GM21717 (cell line): ENCODE measurements at regions not wholly inside any gene's neighbourhood (a gene's known extent, or its start where the extent isn't known, plus 50 kb on each side); places are given as distances from the start of the nearest gene placed in this dataset.

Source experiments
- ATAC-seq: cut with Tn5 transposase; IDR thresholded peaks from one replicate; pipeline ENCODE4 v1.9.1; 2021; ENCODE audit warnings: mild to moderate bottlenecking, moderate library complexity; ENCODE audit not compliant: unreplicated experiment

DNA sequence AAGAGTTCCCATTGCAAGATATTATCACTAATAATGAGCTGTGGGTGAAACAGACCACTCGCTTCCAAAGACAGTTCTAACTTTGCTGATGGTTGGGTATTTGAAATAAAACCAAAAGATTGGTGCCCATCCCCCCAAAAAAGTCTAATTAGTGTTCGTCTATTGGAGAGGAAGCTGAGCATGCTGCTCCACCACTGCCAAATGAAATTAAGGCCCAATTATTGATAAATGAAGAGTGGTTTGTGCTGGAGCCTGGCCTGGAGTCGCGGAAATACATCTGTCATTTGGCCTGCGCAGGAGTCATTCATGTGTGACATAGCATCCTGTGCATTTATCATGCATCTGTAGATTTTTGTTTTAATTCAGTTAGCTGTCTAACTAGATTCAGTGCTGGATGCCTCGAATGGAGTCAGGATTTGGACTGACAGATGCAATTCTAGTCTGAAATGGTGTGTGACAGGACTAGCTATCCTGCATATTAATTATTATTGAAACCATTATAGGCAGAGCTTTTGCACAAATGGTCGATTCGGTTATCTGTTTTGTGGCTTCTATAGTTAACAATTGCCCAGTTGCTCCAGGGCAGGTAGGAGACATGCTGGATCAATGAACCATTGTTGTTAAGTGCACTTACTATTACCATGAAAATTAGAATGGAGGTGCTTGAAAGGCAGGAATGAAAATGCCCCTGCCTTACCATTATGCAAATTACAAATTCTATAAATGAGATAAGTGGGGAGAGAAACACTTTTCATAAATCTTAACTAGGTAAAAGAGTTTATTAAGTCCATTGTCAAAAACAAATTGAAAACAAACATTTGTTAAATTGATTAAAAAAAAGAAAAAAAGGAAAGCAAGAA lies 450.4 kb upstream of the TCF4 start:
- no peak for ATAC-seq

DNA sequence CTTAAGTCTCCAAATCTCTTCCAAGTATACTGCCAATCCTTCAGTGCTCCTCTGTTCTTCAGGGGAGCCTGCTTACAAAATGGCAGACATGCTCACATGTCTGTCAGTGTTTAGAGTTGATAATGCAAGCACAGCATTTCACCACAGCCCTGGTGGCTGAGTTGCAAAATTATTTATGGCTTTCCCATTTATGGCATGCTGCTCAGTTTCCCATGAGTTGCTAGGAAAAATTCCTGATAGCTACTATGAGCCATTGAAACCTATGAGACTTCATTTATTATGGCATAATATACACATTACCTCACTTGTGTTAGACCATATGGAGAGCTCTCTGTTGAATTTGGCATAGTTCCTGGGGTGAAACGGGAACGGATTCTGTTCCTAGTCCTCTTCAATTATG lies 448.7 kb upstream of the TCF4 start:
- no peak for ATAC-seq

DNA sequence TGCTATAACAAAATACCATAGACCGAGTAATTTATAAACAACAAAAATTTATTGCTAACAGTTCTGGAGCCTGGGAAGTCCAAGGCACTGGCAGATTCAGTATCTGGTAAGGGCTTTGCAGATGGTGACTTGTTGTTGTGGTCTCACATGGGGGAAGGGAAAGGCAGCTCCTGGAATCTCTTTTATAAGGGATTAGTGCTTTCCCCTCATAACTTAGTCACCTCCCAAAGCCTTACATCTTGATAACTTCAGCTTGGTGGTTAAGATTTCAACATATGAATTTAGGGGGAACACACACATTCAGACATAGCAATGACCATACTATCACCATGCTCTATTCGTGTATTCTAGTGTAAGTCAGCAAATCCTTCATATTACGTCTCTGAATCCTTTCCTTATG lies 447.6 kb upstream of the TCF4 start:
- ATAC-seq, result no peak

DNA sequence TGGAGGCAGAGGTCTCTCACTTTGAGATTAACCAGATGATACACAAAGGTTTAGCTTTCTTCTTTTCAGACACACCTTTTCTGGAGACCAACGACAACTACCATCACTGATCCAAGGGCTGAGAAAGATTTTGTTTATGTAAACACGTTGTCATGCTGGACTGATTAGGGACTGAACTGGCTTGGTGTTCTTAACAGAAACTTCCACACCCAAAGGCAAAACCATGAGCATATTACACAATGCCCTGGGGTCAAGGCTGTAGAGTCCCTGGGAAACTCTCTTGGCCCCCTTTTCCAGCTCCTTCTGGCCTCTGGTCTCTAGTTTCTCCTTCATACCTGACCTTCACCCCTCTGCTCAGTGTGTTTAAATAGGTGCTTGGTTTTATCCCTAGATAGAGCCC lies 447.0 kb upstream of the TCF4 start:
- no peak for ATAC-seq

DNA sequence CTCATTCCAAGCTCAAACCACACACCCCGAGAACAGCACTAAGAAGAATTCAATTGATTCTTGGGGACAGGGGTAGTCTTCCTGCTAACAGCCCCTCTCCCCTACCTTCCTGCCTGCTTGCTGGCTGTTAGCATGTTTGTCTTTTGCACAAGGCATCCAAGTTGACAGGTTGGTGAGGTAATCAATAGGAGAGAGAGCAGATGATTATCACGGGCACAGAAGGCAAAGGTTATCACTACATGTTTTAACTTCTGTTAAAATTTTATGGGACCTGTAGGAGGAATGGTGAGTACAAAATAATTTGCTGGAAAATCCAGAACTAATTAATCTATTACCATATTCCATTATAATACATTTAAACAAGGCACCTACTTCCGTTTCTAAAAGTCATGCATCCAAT lies 442.1 kb upstream of the TCF4 start:
- ATAC-seq, result no peak

DNA sequence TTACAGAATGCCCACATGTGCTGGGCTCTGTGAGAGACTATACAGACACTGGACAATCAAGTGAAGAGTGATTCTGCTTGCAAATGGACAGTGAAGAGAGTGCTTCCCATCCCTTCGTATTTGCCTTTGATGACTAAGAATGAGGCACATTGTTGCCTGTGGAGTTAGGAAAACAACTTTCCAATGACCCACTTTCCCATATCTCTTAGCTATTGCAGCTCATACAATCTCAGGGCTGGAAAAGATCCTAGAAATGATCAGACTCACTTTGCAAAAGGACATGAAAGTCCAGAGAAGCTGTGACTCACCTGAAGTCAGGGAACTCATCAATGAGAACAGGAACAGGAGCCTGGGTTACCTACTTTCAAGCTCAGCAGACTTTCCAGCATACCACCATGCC lies 440.5 kb upstream of the TCF4 start:
- no peak for ATAC-seq

DNA sequence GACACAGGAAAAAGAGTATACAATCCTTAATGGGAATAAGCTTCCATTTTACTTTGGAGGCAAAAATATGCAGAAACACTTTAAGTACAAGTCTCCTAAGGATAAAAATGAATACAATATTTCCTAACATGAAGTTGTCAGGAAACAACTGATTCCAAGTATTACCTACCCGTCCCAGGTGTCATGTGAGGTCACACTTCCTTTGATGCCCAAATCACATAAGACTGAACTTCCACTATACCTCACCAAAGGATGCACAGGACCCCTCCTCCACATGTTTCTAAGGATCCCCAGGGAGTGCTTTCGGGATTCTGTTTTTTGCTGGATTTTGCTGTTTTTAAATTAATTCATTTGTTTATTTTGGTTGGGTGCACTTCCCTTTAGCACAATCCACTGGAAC lies 438.5 kb upstream of the TCF4 start:
- ATAC-seq, result no peak

DNA sequence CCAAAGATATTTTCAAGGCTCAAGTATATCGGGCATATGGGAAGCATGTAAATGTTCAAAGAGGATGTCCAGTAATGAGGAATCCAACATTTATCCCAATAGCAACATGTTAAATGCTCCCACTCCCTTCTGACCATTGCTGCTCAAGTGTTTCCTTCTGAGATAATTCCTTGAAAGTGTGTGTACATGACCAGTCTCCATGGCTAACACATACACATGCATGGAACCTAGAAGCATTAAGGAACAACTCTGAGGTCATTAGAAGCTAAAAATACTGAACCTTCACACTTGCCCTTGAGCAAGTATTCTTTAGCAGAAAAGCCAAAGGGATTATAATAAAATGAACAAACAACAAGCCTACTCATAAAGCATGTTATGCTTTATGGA lies 433.8 kb upstream of the TCF4 start:
- ATAC-seq, result no peak

DNA sequence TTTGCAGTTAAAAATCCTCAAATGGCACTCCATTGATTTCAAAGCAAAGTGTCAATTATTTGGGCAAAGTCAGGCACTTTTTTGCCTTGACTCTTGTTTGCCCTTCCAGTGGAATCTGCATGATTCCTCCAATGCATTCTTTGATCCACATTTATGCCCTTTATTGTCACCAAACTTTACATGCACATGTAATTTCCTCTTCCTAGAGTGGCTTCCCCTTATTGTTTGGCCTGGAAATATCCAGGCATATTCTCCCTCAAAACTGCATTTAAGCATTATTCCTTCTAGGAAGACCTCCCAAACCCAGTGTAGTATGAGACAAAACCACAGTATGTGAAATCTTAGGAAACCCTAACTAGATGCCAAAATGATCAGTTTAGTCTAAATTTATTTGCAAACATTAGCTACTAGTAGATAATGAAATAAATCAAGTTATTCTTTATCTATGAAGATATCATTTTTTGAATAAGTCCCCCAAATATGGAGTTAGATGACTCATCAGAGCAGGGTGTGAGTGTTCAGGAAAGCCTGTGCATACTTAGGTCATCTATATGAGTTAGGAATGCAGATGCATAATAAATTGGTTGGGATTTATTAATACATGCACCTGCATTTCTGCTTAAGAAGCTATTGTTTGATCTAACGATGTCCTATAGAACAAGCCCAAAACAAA lies 433.3 kb upstream of the TCF4 start:
- no peak for ATAC-seq

DNA sequence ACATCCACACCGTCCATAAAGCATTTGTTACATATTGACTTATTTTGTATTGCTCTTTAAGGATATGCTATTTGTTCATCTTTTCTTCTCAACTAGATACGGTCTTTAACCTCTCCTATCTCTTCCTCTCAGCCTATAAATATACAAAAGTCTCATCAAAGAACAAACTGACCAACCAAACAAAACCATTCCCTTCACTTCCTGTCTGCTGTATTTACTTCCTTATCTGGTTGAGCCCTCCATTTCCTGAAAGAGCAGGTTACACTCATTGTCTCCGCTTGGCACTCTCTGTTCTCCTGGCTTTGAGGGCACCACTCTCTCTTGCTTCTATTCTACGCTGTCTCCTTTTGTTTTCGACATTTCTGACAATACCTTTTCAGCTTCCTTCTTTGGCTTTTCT lies 431.9 kb upstream of the TCF4 start:
- no peak for ATAC-seq

DNA sequence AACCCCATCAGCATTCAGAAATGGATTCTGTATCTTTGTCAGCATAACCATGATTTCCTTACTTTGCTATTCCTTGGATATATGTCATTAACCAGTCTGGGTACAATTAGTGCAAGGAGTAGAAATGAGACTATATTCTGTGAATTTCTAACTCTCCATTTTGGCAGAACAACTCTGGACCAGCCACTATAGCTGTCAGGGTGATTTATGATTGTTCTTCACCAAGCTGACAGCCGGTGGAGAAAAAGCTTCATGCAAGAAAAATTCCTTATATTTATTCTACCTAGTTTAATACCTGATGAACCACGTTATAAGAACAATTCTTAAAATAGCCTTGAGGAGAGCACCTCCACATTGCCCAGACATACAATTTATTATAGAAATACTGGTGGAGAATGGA lies 431.2 kb upstream of the TCF4 start:
- ATAC-seq, result no peak

DNA sequence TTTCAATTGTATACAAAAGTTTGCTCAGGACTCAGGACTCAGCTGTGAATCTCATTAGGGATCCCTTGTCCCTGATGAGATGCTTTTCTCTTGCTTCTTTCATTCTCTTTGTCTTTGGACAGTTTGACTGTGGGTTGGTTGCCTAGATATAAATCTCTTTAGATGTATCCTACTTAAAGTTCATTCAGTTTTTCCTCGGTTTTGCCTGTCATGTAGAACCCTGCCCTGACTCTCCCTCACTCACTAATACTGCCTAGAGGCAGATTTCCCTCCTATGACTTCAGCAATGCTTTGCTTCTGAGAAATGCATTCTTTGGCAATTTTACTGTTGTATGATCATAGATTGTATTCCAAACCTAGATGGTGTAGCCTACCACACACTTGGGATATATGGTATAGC lies 421.4 kb upstream of the TCF4 start:
- no peak for ATAC-seq

DNA sequence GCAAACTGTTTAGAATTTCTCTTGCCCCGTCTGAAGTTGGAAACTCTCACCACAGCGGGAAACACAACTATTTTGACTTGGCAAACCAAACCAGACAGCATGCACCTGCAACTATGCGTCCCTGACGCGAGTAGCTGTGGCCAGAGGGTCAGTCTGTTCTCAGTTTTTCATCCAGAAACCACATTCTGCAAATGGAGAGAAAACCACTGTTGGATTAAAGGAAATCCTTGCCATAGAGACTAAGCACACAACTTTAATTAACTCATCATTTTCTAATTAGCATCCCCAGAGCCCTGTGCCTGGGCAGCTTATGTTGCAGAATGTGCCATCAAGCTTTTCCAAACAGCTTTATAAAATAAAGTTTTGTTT lies 415.7 kb upstream of the TCF4 start:
- ATAC-seq, result no peak

DNA sequence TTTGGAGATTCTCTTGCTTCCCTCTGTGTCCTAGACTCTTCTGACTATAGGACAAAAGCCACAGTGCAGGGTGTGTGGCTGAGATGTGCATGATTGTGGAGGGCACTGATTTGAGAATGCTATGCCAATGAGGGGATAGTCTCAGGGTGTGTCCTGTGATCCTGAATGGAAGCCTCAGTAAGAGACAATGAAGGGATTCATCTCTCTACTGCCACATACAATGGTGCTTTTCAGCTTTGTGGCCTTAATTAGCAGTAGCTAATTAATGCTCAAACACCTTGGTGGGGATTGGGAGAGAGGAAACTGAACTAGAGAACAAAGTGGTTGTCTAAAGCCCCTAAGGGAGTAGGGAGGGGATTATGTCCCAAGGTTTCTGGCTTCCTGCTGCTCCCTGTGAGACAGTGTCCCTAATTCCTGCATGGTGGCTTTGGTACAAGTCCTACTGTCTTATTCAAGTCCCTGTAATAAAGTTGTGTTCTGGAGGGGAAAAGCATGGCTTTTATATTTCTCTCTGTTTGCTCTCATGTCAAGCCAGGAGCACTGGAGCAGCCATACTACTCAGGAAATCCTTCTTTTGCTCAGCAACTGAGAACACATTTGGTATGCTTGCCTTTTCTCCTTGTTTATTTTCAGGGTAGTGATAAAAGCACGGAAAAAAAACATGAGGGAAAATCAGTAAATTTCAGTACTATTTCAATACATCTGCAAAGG lies 415.2 kb upstream of the TCF4 start:
- no peak for ATAC-seq

DNA sequence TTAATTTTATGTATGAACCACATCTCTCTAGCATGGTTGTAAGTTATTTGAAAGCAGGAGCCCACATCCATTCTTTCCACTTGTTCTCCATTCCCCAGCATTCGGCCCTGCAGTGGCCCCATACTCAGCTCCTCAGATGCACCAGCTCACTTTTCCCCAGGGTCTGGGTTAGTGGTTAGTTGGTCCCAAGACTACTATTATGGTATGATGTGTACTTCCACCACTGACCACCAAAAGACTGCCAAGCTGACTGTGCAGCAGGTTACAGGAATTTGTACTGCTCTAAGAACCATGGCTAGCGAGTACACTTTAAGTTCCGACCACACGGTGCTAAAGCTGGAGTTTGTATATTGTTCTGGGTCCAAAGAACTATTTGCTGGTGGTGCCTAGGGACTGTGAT lies 413.6 kb upstream of the TCF4 start:
- ATAC-seq, result no peak

DNA sequence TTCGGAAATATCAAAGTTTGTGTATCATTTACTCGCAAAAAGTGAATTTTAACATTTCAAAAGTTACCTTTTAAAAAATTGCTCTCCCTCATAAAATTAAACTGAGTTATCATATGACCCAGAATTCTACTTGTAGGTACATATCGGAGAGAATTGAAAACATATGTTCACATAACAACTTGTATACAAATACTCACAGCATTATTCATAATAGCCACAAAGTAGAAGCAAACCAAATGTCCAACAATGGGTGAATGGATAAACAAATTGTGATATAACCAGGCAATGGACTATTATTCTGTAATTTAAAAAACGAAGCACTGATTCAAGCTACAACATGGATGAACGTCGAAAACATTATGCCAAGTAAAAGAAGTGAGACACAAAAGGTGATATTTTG lies 412.0 kb upstream of the TCF4 start:
- ATAC-seq, result no peak

DNA sequence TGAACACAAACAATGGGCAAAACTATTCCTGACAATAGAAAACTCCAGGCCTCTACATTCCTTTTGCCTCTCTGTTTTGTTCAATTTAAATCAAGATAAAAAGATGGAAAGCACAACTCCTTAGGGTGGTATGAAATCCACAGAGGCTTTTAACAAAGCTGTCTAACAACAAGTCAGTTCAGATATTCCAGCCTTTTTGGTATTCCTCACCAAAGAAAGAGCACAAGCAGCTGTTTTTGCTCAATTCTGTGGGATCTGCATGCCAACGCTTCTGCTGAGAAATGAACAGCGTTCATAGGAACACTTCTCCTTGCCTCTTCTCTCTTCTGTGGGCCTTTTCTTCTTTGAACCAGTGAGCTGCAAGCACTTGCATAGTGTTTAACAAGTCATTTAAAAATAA lies 411.6 kb upstream of the TCF4 start:
- ATAC-seq, result no peak

DNA sequence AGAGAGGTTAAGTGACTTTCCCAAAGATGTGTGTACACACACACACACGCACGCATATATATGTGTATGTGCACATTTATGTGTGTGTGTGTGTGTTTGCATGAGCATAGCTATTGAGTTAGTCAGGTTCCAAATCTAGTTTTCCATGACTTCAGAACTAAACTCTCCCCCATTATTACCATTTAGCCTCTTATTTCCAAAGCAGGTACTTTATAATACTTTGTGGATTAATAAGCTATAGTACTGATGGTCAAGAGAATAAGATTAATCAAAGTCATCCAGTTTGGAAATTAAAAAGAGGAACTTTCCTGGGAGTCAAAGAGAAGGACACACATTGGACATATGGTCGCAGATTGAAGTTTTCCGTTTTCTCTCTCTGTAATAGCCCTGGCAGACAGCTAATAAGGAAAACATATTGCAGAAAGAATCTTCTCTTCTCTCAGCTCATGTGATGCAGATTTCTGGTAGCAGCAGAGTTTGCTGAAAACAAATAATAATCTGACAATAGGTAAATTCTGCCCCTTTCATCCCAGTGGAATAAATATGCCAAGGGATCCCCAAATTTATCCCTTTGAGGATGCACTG lies 410.9 kb upstream of the TCF4 start:
- no peak for ATAC-seq

DNA sequence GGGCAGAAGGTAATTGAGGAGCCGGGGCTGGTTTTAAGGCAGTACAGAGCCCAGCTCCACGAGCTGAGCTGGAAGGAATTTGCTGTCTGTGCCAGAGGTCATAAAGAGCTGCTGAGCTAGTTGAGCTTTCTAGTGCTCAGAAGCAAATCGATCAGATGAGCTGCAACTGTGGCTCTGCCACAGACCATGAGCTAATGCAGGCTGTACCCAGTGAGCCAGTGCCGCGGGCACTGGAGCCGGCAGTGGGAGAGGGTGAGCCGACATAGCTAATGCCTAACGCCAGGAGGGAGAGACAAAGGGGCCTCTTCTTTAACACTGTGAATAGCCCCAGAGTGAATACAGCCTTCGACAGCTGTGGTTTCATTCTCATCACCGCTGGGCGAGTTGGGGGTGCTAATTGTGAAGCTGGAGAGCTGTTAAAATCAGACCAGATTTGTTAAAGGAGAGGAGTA lies 410.1 kb upstream of the TCF4 start:
- ATAC-seq, result no peak

DNA sequence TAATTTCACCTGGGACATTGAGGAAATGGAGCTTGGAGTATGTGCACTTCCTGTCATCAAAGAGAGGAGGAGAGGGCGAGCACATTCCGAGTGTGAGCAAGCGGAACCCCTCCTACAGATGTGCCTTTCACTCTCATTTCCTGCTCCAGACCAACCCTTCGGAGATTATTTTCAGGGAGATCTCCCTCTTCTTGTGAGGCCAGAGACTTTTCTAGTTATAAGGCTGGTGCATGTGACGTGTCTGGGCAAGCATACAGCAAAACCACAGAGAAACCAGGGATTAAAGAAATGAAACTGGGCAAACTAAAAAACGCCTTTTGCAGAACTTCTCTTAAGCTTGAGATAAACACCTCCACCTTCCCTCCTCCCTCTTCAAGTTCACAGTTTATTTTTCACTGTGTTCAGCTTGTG lies 409.2 kb upstream of the TCF4 start:
- no peak for ATAC-seq

DNA sequence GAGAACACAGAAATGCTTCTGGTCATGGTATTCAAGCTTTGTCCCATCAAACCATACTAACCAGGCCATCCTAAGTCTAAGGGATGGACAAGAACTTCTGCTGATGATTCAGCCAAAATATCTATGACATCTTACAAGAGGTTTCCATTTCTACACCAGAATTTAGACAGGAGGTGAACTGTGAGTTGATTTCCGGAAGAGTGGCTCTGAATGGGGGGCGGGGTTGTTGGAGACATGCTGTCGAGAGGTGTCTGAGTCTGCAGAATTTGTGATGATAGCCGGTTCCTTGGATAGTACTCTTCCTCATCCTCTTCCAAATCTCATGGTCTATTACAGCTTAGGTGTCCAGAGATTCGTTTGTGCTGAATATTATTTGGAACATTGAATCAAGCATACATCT lies 408.7 kb upstream of the TCF4 start:
- no peak for ATAC-seq

DNA sequence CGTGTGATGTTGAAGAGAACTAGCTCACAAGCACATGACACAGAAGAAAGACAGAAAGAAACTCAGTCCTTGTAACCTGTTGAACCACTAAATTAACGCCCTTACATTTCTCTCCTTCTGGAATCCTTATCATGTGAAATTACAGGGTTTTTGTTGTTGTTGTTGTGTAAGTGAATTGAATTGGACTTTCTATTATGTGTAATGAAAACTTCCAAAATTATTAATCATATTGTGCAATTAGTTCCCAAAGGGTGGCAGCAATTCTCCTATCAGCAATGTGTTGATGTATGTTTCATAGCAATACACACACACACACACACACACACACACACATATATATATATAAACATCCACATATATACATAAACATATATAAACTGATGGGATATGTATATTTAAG lies 402.2 kb upstream of the TCF4 start:
- no peak for ATAC-seq
